Caco-2 (cell line): ENCODE measurements at regions not wholly inside any gene's neighbourhood (a gene's known extent, or its start where the extent isn't known, plus 50 kb on each side); places are given as distances from the start of the nearest gene placed in this dataset.

Source experiments
- BruUV-seq: library from RNA; stranded (reverse); fragments of 400-500 nt; replicated peaks from 2 replicates; lab custom pipeline; 2021; lab: Mats Ljungman, UMichigan
- CTCF ChIA-PET: fragments of 300-600 bp; sonication (Branson Sonifier 250); formaldehyde crosslinking; loops from one replicate; lab custom pipeline; 2022; ENCODE audit warnings: antibody characterized with exemption; lab: Charles Lee
- POLR2A ChIA-PET: fragments of 300-600 bp; sonication (Branson Sonifier 250); formaldehyde crosslinking; loops from one replicate; lab custom pipeline; 2022; ENCODE audit warnings: antibody characterized with exemption; lab: Charles Lee
- DNase-seq, 2 experiments: peaks; one replicate each; pipeline versions ENCODE4 v3.0.0 to v3.0.0-alpha.2; 2020 to 2022
- H3K27me3 ChIP-seq: replicated peaks from 2 replicates; pipeline ENCODE4 v1.6.0; 2011; ENCODE audit warnings: low read length; ENCODE audit not compliant: control insufficient read depth, insufficient read depth
- H3K36me3 ChIP-seq: 2 replicates; pipeline ENCODE4 v1.5.1; 2011; ENCODE audit warnings: low read length; ENCODE audit not compliant: control insufficient read depth, insufficient read depth
- H3K4me1 ChIP-seq: fragments of 250-450 bp; sonication (Bioruptor Pico); 2 replicates; pipeline ENCODE4 v1.5.1; 2020; ENCODE audit warnings: mild to moderate bottlenecking
- H3K4me3 ChIP-seq: 2 replicates; pipeline ENCODE4 v1.5.1; 2011; ENCODE audit warnings: low read depth, mild to moderate bottlenecking, control low read depth, low read length
- H3K9me3 ChIP-seq: fragments of 250-450 bp; sonication (Bioruptor Pico); 2 replicates; pipeline ENCODE4 v1.5.1; 2020; ENCODE audit warnings: mild to moderate bottlenecking, moderate library complexity
- H3K27ac Mint-ChIP-seq: one replicate; pipeline ENCODE4 v1.8.0; 2022; ENCODE audit warnings: mixed read lengths; ENCODE audit not compliant: unreplicated experiment
- H3K27me3 Mint-ChIP-seq: one replicate; pipeline ENCODE4 v1.8.0; 2022; ENCODE audit warnings: mixed read lengths; ENCODE audit not compliant: insufficient read depth, unreplicated experiment
- H3K36me3 Mint-ChIP-seq: one replicate; pipeline ENCODE4 v1.8.0; 2022; ENCODE audit warnings: mild to moderate bottlenecking, mixed read lengths; ENCODE audit not compliant: insufficient read depth, unreplicated experiment
- H3K4me1 Mint-ChIP-seq: one replicate; pipeline ENCODE4 v1.8.0; 2022; ENCODE audit warnings: low read depth, mixed read lengths; ENCODE audit not compliant: unreplicated experiment
- H3K4me3 Mint-ChIP-seq: one replicate; pipeline ENCODE4 v1.8.0; 2022; ENCODE audit warnings: mild to moderate bottlenecking, moderate library complexity, mixed read lengths; ENCODE audit not compliant: unreplicated experiment
- H3K9me3 Mint-ChIP-seq: one replicate; pipeline ENCODE4 v1.8.0; 2022; ENCODE audit warnings: mixed read lengths; ENCODE audit not compliant: unreplicated experiment
- intact Hi-C: fragments of 100-400 bp; cut with micrococcal nuclease; formaldehyde crosslinking; loops from one replicate; pipeline ENCODE4 v1.10.0; 2022; ENCODE audit not compliant: unreplicated experiment
- TF ChIP-seq, protein P1 (sequence below), 2 experiments: fragments of 200-600 bp in 1 of 2; IDR thresholded peaks; 1 replicate in 1 of 2; 2 replicates in 1 of 2; pipeline versions ENCODE4 v1.5.1 to v1.8.0; 2011 to 2022; ENCODE audit warnings: antibody characterized with exemption in 1 of 2, control low read depth in 1 of 2, inconsistent platforms in 1 of 2, low read depth in 1 of 2, low read length in 1 of 2, mild to moderate bottlenecking in 1 of 2, moderate library complexity in 1 of 2; ENCODE audit not compliant: insufficient read depth in 1 of 2, severe bottlenecking in 1 of 2, unreplicated experiment in 1 of 2

DNA sequence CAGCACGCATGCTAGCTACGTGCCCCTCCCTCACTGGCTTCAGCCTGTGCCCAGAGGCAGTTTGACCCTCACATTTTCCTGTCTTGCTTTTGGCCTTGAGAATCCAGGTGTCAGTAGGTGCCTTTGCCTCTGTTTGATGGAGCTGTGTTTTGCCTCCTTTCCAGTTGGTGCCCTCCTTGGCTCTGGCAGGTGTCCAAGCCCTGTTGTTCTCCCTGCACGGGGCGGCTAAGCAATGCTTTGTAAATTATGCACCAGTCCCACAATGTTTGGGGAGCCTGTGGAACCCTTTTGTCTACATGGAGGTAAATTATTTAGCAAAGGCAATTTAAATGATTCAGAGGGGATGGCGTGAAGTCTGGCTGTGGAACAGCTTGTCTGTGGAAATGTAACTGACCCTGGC is 202.9 kb upstream of the BOD1L1 start:
- no peaks in the 10 kb centered on the region for H3K9me3 Mint-ChIP-seq
- intact Hi-C loops = no loop called here
- no peaks in the 10 kb centered on the region for H3K36me3 Mint-ChIP-seq
- no peak overlapping the region for H3K4me3 ChIP-seq
- H3K27me3 ChIP-seq = no peaks in the 10 kb centered on the region
- no peak overlapping the region for H3K4me3 Mint-ChIP-seq
- no peaks in the 10 kb centered on the region for H3K36me3 ChIP-seq
- CTCF ChIA-PET = no interaction called here
- DNase-seq = no peak
- H3K27me3 Mint-ChIP-seq = no peaks in the 10 kb centered on the region
- no peaks in the 10 kb centered on the region for H3K4me1 Mint-ChIP-seq
- TF ChIP-seq, protein P1, sequence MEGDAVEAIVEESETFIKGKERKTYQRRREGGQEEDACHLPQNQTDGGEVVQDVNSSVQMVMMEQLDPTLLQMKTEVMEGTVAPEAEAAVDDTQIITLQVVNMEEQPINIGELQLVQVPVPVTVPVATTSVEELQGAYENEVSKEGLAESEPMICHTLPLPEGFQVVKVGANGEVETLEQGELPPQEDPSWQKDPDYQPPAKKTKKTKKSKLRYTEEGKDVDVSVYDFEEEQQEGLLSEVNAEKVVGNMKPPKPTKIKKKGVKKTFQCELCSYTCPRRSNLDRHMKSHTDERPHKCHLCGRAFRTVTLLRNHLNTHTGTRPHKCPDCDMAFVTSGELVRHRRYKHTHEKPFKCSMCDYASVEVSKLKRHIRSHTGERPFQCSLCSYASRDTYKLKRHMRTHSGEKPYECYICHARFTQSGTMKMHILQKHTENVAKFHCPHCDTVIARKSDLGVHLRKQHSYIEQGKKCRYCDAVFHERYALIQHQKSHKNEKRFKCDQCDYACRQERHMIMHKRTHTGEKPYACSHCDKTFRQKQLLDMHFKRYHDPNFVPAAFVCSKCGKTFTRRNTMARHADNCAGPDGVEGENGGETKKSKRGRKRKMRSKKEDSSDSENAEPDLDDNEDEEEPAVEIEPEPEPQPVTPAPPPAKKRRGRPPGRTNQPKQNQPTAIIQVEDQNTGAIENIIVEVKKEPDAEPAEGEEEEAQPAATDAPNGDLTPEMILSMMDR (IDR thresholded peaks at IDR 0.05; ENCODE audit: insufficient read depth in 1 of 2, low read depth in 1 of 2, low read length in 1 of 2, severe bottlenecking in 1 of 2, unreplicated experiment in 1 of 2) = no peak
- no peaks in the 10 kb centered on the region for H3K4me1 ChIP-seq
- no peaks in the 10 kb centered on the region for H3K9me3 ChIP-seq
- H3K27ac Mint-ChIP-seq = no peak overlapping the region
- POLR2A ChIA-PET = no interaction called here
- BruUV-seq = no TSS peak

DNA sequence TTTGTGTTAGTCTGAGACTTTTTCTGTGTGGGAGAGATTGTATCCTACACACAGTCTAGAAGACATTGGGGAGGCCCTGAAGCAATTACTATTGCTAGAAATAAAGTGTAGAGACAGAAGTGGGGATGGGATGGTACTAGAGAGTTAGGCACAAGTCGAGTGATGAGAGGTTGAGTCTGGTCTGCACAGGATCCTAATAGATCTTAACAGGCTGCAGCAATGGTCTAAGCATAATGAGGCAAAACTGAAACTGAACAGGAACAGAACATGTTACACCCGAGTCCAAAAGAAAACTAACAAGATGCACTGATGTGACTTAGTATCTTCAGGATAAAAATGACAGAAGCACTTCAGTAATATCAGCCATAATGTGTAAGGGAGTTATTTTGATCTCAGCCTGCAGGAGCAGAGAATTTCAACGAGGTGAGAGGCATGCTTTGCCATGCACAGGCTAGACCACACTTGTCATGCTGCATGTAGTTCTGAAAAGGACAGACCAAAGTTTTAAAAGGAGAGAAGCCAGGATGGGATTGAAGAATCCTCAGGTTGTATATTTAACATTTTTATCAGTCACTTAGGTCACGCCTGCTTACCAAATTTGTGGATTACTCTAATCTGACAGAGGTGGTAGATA is 205.8 kb upstream of the BOD1L1 start:
- no peak for DNase-seq
- no TSS peak for BruUV-seq
- ChIA-PET CTCF (no interaction called here), POLR2A (no interaction called here)
- no peaks in the 10 kb centered on the region for H3K4me1 ChIP-seq
- H3K36me3 ChIP-seq = no peaks in the 10 kb centered on the region
- H3K4me3 ChIP-seq = no peak overlapping the region
- Mint-ChIP-seq H3K27me3 (peaks cover 2% of the 10 kb centered on the region), H3K27ac (no peak overlapping the region), H3K4me3 (no peak overlapping the region), H3K4me1 (no peaks in the 10 kb centered on the region), H3K9me3 (no peaks in the 10 kb centered on the region), H3K36me3 (no peaks in the 10 kb centered on the region)
- no peaks in the 10 kb centered on the region for H3K27me3 ChIP-seq
- intact Hi-C loops = no loop called here
- H3K9me3 ChIP-seq = no peaks in the 10 kb centered on the region
- TF ChIP-seq, protein P1 (IDR thresholded peaks at IDR 0.05; ENCODE audit: insufficient read depth in 1 of 2, low read depth in 1 of 2, low read length in 1 of 2, severe bottlenecking in 1 of 2, unreplicated experiment in 1 of 2) = no peak

DNA sequence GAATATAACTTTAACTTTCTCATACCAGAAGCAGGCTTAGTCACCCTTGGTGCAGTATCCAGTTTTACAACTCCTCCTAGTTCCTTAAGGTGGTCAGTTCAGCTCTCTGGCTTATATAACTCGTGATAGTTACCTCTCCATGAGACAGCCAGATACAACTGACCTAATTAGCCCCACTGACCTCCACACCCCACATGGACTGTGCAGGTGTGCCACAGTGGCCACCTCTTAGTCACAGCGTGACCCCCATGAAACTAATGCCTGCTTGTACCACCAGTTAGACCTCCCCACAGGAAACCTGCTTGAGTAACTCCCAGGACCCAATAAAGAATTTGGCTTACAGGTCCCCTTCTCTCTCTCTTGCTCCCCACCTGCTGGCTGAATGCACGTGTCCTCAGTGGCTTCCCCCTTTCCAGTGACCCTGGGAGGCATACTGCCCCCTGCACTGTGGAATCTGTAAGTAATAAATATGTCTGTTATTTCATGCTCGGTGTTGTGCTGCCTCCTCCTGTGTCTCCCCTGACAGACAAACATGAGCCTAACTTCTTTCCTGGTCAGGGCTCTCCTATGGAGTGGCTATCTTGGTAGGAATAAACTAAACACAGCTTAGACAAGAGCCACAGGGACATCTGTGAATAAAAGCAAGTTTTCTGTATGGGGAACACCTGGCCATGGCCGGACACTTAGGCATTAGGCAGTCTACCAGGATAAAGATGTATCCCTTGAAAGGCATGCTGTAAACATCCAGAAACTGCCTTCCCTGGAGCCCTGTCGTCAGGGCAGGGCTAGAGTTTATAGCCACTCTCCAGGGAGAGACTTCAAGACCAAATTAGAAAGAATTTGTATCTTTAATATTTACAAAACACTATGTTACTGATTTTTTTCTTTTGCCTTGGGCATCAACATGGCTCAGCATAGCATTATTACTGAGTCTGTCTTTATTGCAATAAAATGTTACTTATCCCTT is 209.7 kb upstream of the BOD1L1 start:
- TF ChIP-seq, protein P1 (IDR thresholded peaks at IDR 0.05; ENCODE audit: insufficient read depth in 1 of 2, low read depth in 1 of 2, low read length in 1 of 2, severe bottlenecking in 1 of 2, unreplicated experiment in 1 of 2) = no peak
- Histone ChIP-seq H3K4me1 (no peaks in the 10 kb centered on the region), H3K27me3 (no peaks in the 10 kb centered on the region), H3K36me3 (no peaks in the 10 kb centered on the region), H3K4me3 (no peak overlapping the region), H3K9me3 (no peaks in the 10 kb centered on the region)
- H3K9me3 Mint-ChIP-seq = no peaks in the 10 kb centered on the region
- BruUV-seq = no TSS peak
- no peak overlapping the region for H3K4me3 Mint-ChIP-seq
- CTCF ChIA-PET = no interaction called here
- H3K27ac Mint-ChIP-seq = no peak overlapping the region
- POLR2A ChIA-PET = no interaction called here
- DNase-seq = no peak
- intact Hi-C loops = no loop called here
- no peaks in the 10 kb centered on the region for H3K36me3 Mint-ChIP-seq
- H3K4me1 Mint-ChIP-seq = no peaks in the 10 kb centered on the region
- peaks cover 3% of the 10 kb centered on the region for H3K27me3 Mint-ChIP-seq
